IMR-90 (cell line): ENCODE measurements at regions not wholly inside any gene's neighbourhood (a gene's known extent, or its start where the extent isn't known, plus 50 kb on each side); places are given as distances from the start of the nearest gene placed in this dataset.

Experiments used
- ATAC-seq: fragments of 200-7000 bp; cut with Tn5 transposase; 2 replicates; pipeline ENCODE4 v1.9.1; 2020; ENCODE audit warnings: low read depth, mild to moderate bottlenecking, moderate library complexity
- BruUV-seq: library from RNA; stranded (reverse); fragments of 400-500 nt; replicated peaks from 2 replicates; lab custom pipeline; 2021; lab: Mats Ljungman, UMichigan
- CTCF ChIA-PET: fragments of 300-600 bp; formaldehyde crosslinking; extraction: SDS; loops from one replicate; lab custom pipeline; 2021; ENCODE audit warnings: antibody characterized with exemption; lab: Yijun Ruan, JAX
- POLR2A ChIA-PET: fragments of 300-600 bp; sonication (Branson Sonifier 250); formaldehyde crosslinking; loops from one replicate; lab custom pipeline; 2022; ENCODE audit warnings: antibody characterized with exemption; ENCODE audit not compliant: unreplicated experiment; lab: Charles Lee
- DNase-seq: peaks from one replicate; pipeline ENCODE4 v3.0.0; 2013
- H2AFZ ChIP-seq: replicated peaks from 2 replicates; pipeline ENCODE3; 2013; ENCODE audit warnings: low read length, mild to moderate bottlenecking; ENCODE audit not compliant: poor library complexity
- H2AK5ac ChIP-seq: 2 replicates; pipeline ENCODE4 v1.6.1; 2013; ENCODE audit warnings: low read depth, low read length, inconsistent platforms
- H2AK9ac ChIP-seq: replicated peaks from 2 replicates; pipeline ENCODE3; 2013; ENCODE audit warnings: mild to moderate bottlenecking, low read depth, low read length, moderate library complexity; ENCODE audit not compliant: poor library complexity
- H2BK120ac ChIP-seq: 2 replicates; pipeline ENCODE4 v1.6.1; 2013; ENCODE audit warnings: low read depth, low read length, inconsistent platforms
- H2BK15ac ChIP-seq: 3 replicates; pipeline ENCODE4 v1.6.1; 2013; ENCODE audit warnings: low read depth, low read length, inconsistent platforms
- H2BK20ac ChIP-seq: 2 replicates; pipeline ENCODE4 v1.6.1; 2013; ENCODE audit warnings: low read depth, mild to moderate bottlenecking, inconsistent platforms, low read length, moderate library complexity
- H2BK5ac ChIP-seq: 2 replicates; pipeline ENCODE4 v1.6.1; 2013; ENCODE audit warnings: mild to moderate bottlenecking, low read depth, low read length, inconsistent platforms; ENCODE audit not compliant: poor library complexity, severe bottlenecking
- H3K14ac ChIP-seq: replicated peaks from 2 replicates; pipeline ENCODE4 v1.6.1; 2013; ENCODE audit warnings: low read depth, low read length, inconsistent platforms
- H3K18ac ChIP-seq: 2 replicates; pipeline ENCODE4 v1.6.1; 2013; ENCODE audit warnings: low read depth, low read length, control low read depth
- H3K23ac ChIP-seq: 2 replicates; pipeline ENCODE4 v1.6.1; 2013; ENCODE audit warnings: low read depth, low read length, inconsistent platforms
- H3K27ac ChIP-seq: 2 replicates; pipeline ENCODE4 v1.5.1; 2013; ENCODE audit warnings: mild to moderate bottlenecking, control low read depth, low read length; ENCODE audit not compliant: insufficient read depth
- H3K27me3 ChIP-seq: 2 replicates; pipeline ENCODE4 v1.6.1; 2013; ENCODE audit warnings: low read length; ENCODE audit not compliant: control insufficient read depth, insufficient read depth
- H3K36me3 ChIP-seq: 2 replicates; pipeline ENCODE4 v1.6.1; 2013; ENCODE audit warnings: low read length, mixed read lengths; ENCODE audit not compliant: control insufficient read depth, insufficient read depth
- H3K4ac ChIP-seq: 2 replicates; pipeline ENCODE4 v1.6.1; 2013; ENCODE audit warnings: low read depth, low read length, inconsistent platforms
- H3K4me1 ChIP-seq: 2 replicates; pipeline ENCODE4 v1.6.1; 2013; ENCODE audit warnings: low read length, mixed read lengths; ENCODE audit not compliant: control insufficient read depth, insufficient read depth
- H3K4me2 ChIP-seq: 2 replicates; pipeline ENCODE4 v1.6.1; 2013; ENCODE audit warnings: low read depth, mild to moderate bottlenecking, control low read depth, low read length, moderate library complexity
- H3K4me3 ChIP-seq: 2 replicates; pipeline ENCODE4 v1.5.1; 2013; ENCODE audit warnings: low read depth, mild to moderate bottlenecking, control low read depth, low read length, moderate library complexity; ENCODE audit not compliant: insufficient read depth
- H3K56ac ChIP-seq: 2 replicates; pipeline ENCODE4 v1.6.1; 2013; ENCODE audit warnings: low read length, inconsistent platforms; ENCODE audit not compliant: insufficient read depth; ENCODE audit errors: extremely low read depth
- H3K79me1 ChIP-seq, 2 experiments: 2 replicates each; pipeline ENCODE4 v1.6.1; 2013; ENCODE audit warnings: low read length in 2 of 2, inconsistent platforms in 1 of 2, low read depth in 1 of 2
- H3K9ac ChIP-seq: 2 replicates; pipeline ENCODE4 v1.6.1; 2013; ENCODE audit warnings: low read depth, low read length, control low read depth
- H3K9me1 ChIP-seq: 2 replicates; pipeline ENCODE4 v1.6.1; 2013; ENCODE audit warnings: low read length, inconsistent platforms; ENCODE audit not compliant: insufficient read depth
- H3K9me3 ChIP-seq: 2 replicates; pipeline ENCODE4 v1.6.1; 2013; ENCODE audit warnings: low read length; ENCODE audit not compliant: control insufficient read depth, insufficient read depth
- H4K20me1 ChIP-seq: 2 replicates; pipeline ENCODE4 v1.6.1; 2013; ENCODE audit warnings: low read length, inconsistent platforms; ENCODE audit not compliant: insufficient read depth
- H4K5ac ChIP-seq: 2 replicates; pipeline ENCODE4 v1.6.1; 2013; ENCODE audit warnings: mild to moderate bottlenecking, low read depth, low read length, control low read depth
- H4K8ac ChIP-seq, 2 experiments: 2 replicates each; pipeline ENCODE4 v1.6.1; 2013; ENCODE audit warnings: low read depth in 2 of 2, low read length in 2 of 2, control low read depth in 1 of 2, inconsistent platforms in 1 of 2
- H4K91ac ChIP-seq: 2 replicates; pipeline ENCODE4 v1.6.1; 2013; ENCODE audit warnings: low read depth, low read length, inconsistent platforms; ENCODE audit not compliant: insufficient read depth
- BHLHE40 ChIP-seq: fragments of 150-350 bp; IDR thresholded peaks from 2 replicates; pipeline ENCODE4 v1.6.1; 2016; ENCODE audit warnings: mild to moderate bottlenecking, low read depth, low read length
- CEBPB ChIP-seq: IDR thresholded peaks from 2 replicates; pipeline ENCODE4 v1.6.1; 2012; ENCODE audit warnings: low read depth, low read length, improper control_type of control experiment
- CHD1 ChIP-seq: IDR thresholded peaks from 2 replicates; pipeline ENCODE4 v1.6.1; 2012; ENCODE audit warnings: low read depth, low read length, improper control_type of control experiment
- CTCF ChIP-seq: conservative IDR thresholded peaks from 2 replicates; pipeline ENCODE4 v1.5.1; 2012; ENCODE audit warnings: mild to moderate bottlenecking, low read depth, low read length, improper control_type of control experiment
- ELK1 ChIP-seq: fragments of 150-350 bp; IDR thresholded peaks from 2 replicates; pipeline ENCODE4 v1.6.1; 2016; ENCODE audit warnings: low read depth, mild to moderate bottlenecking, low read length, moderate library complexity, borderline replicate concordance
- FOS ChIP-seq: fragments of 150-350 bp; IDR thresholded peaks from 2 replicates; pipeline ENCODE4 v1.6.1; 2016; ENCODE audit warnings: low read depth, low read length
- MAFK ChIP-seq: IDR thresholded peaks from 2 replicates; pipeline ENCODE4 v1.6.1; 2012; ENCODE audit warnings: low read depth, low read length, improper control_type of control experiment
- MAZ ChIP-seq: IDR thresholded peaks from 2 replicates; pipeline ENCODE4 v1.6.1; 2012; ENCODE audit warnings: low read depth, mild to moderate bottlenecking, low read length, improper control_type of control experiment, moderate library complexity, borderline replicate concordance
- MXI1 ChIP-seq: IDR thresholded peaks from 2 replicates; pipeline ENCODE4 v1.6.1; 2012; ENCODE audit warnings: low read depth, mild to moderate bottlenecking, low read length, moderate library complexity, borderline replicate concordance
- NFE2L2 ChIP-seq: fragments of 150-350 bp; IDR thresholded peaks from 2 replicates; pipeline ENCODE4 v1.6.1; 2016; ENCODE audit warnings: low read depth, mild to moderate bottlenecking, low read length
- POLR2A ChIP-seq: IDR thresholded peaks from 2 replicates; pipeline ENCODE4 v1.6.1; 2012; ENCODE audit warnings: mild to moderate bottlenecking, low read depth, low read length
- RAD21 ChIP-seq: IDR thresholded peaks from 2 replicates; pipeline ENCODE4 v1.6.1; 2012; ENCODE audit warnings: low read length, improper control_type of control experiment
- RCOR1 ChIP-seq: IDR thresholded peaks from 2 replicates; pipeline ENCODE4 v1.6.1; 2012; ENCODE audit warnings: mild to moderate bottlenecking, low read length, improper control_type of control experiment; ENCODE audit not compliant: insufficient replicate concordance
- RFX5 ChIP-seq: IDR thresholded peaks from 2 replicates; pipeline ENCODE4 v1.8.0; 2012; ENCODE audit warnings: low read depth, mild to moderate bottlenecking, low read length, moderate library complexity
- SMC3 ChIP-seq: fragments of 150-350 bp; IDR thresholded peaks from 2 replicates; pipeline ENCODE4 v1.6.1; 2016; ENCODE audit warnings: low read depth, mild to moderate bottlenecking, antibody characterized with exemption, low read length, moderate library complexity
- USF2 ChIP-seq: fragments of 150-350 bp; IDR thresholded peaks from 2 replicates; pipeline ENCODE4 v1.6.1; 2017; ENCODE audit warnings: mild to moderate bottlenecking, antibody characterized with exemption, low read length, low read depth
- WGBS, 2 experiments: methylation state at CpG; one replicate each; pipeline versions ENCODE4 v1.1.5 to v1.1.7; 2013; ENCODE audit warnings: missing lambda C conversion rate in 2 of 2; ENCODE audit not compliant: insufficient read length in 1 of 2; ENCODE audit errors: extremely low coverage in 2 of 2; 5-methylcytosine and 5-hydroxymethylcytosine counted together
- dilution Hi-C: fragments of 300-500 bp; cut with HindIII; formaldehyde crosslinking; loops from one replicate; pipeline ENCODE4 v1.14.3; 2018; ENCODE audit warnings: low sequenced_read_pairs; ENCODE audit not compliant: unreplicated experiment
- in situ Hi-C: fragments of 300-500 bp; cut with MboI; formaldehyde crosslinking; loops from 3 replicates; pipeline ENCODE4 v1.14.3; 2019; ENCODE audit warnings: low sequenced_read_pairs, inconsistent platforms, mixed read lengths
- intact Hi-C: fragments of 100-400 bp; cut with micrococcal nuclease; formaldehyde crosslinking; loops from 2 replicates; pipeline ENCODE4 v1.10.0; 2022

GRCh38 chr2:160726046-160726445, 232.4 kb upstream of the RBMS1 start:
- POLR2A ChIA-PET = no interaction called here
- in situ Hi-C loops (no loop called here), dilution Hi-C loops (no loop called here), intact Hi-C loops (no loop called here)
- WGBS, 2 experiments = no CpG with 5 or more reads among the region's 1 CpG
- Histone ChIP-seq H3K9me1 (no peaks in the 10 kb centered on the region), H2BK15ac (no peak overlapping the region), H3K14ac (no peak overlapping the region), H2BK5ac (no peak overlapping the region), H2AFZ (no peak overlapping the region), H3K4me3 (no peak overlapping the region), H3K79me1 (no peaks in the 10 kb centered on the region), H2AK9ac (no peak overlapping the region), H2BK120ac (no peak overlapping the region), H3K23ac (no peak overlapping the region), H3K56ac (no peak overlapping the region), H3K27me3 (no peaks in the 10 kb centered on the region), H4K91ac (no peak overlapping the region), H3K4me1 (peaks cover 11% of the 10 kb centered on the region), H3K9ac (no peak overlapping the region), H3K4ac (no peak overlapping the region), H3K9me3 (no peaks in the 10 kb centered on the region), H3K27ac (no peak overlapping the region), H4K8ac (no peak overlapping the region), H4K20me1 (no peaks in the 10 kb centered on the region), H2BK20ac (no peak overlapping the region), H4K5ac (no peak overlapping the region), H3K4me2 (no peak overlapping the region), H3K18ac (no peak overlapping the region), H3K36me3 (no peaks in the 10 kb centered on the region), H2AK5ac (no peak overlapping the region)
- CTCF ChIA-PET = no interaction called here
- no TSS peak for BruUV-seq
- TF ChIP-seq MAZ (no peak), CTCF (no peak), RAD21 (no peak), SMC3 (no peak), MXI1 (no peak), RCOR1 (no peak), POLR2A (no peak), USF2 (no peak), CHD1 (no peak), BHLHE40 (no peak), MAFK (no peak), NFE2L2 (no peak), FOS (no peak), ELK1 (no peak), RFX5 (no peak), CEBPB (no peak)
- no peak for DNase-seq
- ATAC-seq = no peak
